ENCODE measurements at regions not wholly inside any gene's neighbourhood (a gene's known extent, or its start where the extent isn't known, plus 50 kb on each side); places are given as distances from the start of the nearest gene placed in this dataset.

- 90% methylated on average over 2 of the region's 9 CpGs for WGBS (ENCODE audit: insufficient coverage)
- Mint-ChIP-seq H3K27me3 (ENCODE audit: low read depth in 3 of 3) (peaks cover 0 to 1% (median 0%) of the 10 kb centered on the region in 3 donors), H3K36me3 (no peaks in the 10 kb centered on the region), H3K27ac (no peak overlapping the region), H3K9me3 (no peaks in the 10 kb centered on the region), H3K4me1 (peaks cover 8% of the 10 kb centered on the region), H3K4me3 (no peak overlapping the region)
- no peaks in the 10 kb centered on the region for H4K20me1 ChIP-seq (ENCODE audit: insufficient read depth, low read length)
- H3K79me2 ChIP-seq (ENCODE audit: insufficient read depth, low read length) = no peaks in the 10 kb centered on the region
- no peaks in the 10 kb centered on the region for H3K36me3 ChIP-seq (replicated peaks in 1 of 2; ENCODE audit: control insufficient read depth in 1 of 2, insufficient read depth in 2 of 2, low read length in 2 of 2)
- no peak overlapping the region for H3K4me2 ChIP-seq (replicated peaks; ENCODE audit: extremely low read depth, low read length, poor library complexity, severe bottlenecking)
- no peak overlapping the region for H2AFZ ChIP-seq (ENCODE audit: insufficient read depth, low read depth, low read length, poor library complexity, severe bottlenecking)
- TF ChIP-seq CTCF (IDR thresholded peaks at IDR 0.05) = peak; percentile 100
- no peak overlapping the region for H3K27ac ChIP-seq (ENCODE audit: low read depth in 1 of 2, low read length in 2 of 2)
- H3K9ac ChIP-seq (ENCODE audit: insufficient read depth, low read length, poor library complexity, severe bottlenecking) = no peak overlapping the region
- intact Hi-C loops (cut with micrococcal nuclease) = no loop called here
- DNase-seq = peak; percentile 42 to 63 (median 58)
- H3K4me1 ChIP-seq (ENCODE audit: control insufficient read depth in 1 of 2, insufficient read depth in 2 of 2, low read length in 2 of 2) = peaks cover 0 to 5% of the 10 kb centered on the region in 2 donors
- H3K27me3 ChIP-seq (ENCODE audit: control insufficient read depth in 2 of 2, insufficient read depth in 2 of 2, low read length in 2 of 2) = no peaks in the 10 kb centered on the region
- no peaks in the 10 kb centered on the region for H3K9me3 ChIP-seq (replicated peaks in 1 of 2; ENCODE audit: control insufficient read depth in 1 of 2, insufficient read depth in 1 of 2, low read length in 2 of 2)
- no peak overlapping the region for H3K4me3 ChIP-seq (replicated peaks in 1 of 3; ENCODE audit: low read depth in 2 of 3, low read length in 3 of 3)
Observed at GRCh38 chr20:12012241-12013222, 94.8 kb downstream of the BTBD3 start.

- no peaks in the 10 kb centered on the region for H4K20me1 ChIP-seq (ENCODE audit: insufficient read depth, low read length)
- no peaks in the 10 kb centered on the region for H3K27me3 ChIP-seq (ENCODE audit: control insufficient read depth in 2 of 2, insufficient read depth in 2 of 2, low read length in 2 of 2)
- H3K4me1 Mint-ChIP-seq = peaks cover 8% of the 10 kb centered on the region
- intact Hi-C loops (cut with micrococcal nuclease) = no loop called here
- H3K27me3 Mint-ChIP-seq (ENCODE audit: low read depth in 3 of 3) = peaks cover 0 to 4% (median 2%) of the 10 kb centered on the region in 3 donors
- H3K36me3 Mint-ChIP-seq = no peaks in the 10 kb centered on the region
- no peak overlapping the region for H3K27ac ChIP-seq (ENCODE audit: low read depth in 1 of 2, low read length in 2 of 2)
- no peak overlapping the region for H3K4me3 Mint-ChIP-seq
- DNase-seq = no peak
- TF ChIP-seq CTCF (IDR thresholded peaks at IDR 0.05) = no peak
- H3K4me2 ChIP-seq (replicated peaks; ENCODE audit: extremely low read depth, low read length, poor library complexity, severe bottlenecking) = no peak overlapping the region
- H3K4me3 ChIP-seq (replicated peaks in 1 of 3; ENCODE audit: low read depth in 2 of 3, low read length in 3 of 3) = no peak overlapping the region
- H3K9me3 ChIP-seq (replicated peaks in 1 of 2; ENCODE audit: control insufficient read depth in 1 of 2, insufficient read depth in 1 of 2, low read length in 2 of 2) = no peaks in the 10 kb centered on the region
- H3K79me2 ChIP-seq (ENCODE audit: insufficient read depth, low read length) = no peaks in the 10 kb centered on the region
- H3K36me3 ChIP-seq (replicated peaks in 1 of 2; ENCODE audit: control insufficient read depth in 1 of 2, insufficient read depth in 2 of 2, low read length in 2 of 2) = no peaks in the 10 kb centered on the region
- no CpG with 5 or more reads among the region's 4 CpGs for WGBS (ENCODE audit: insufficient coverage)
- H3K9me3 Mint-ChIP-seq = peaks cover 0 to 2% (median 0%) of the 10 kb centered on the region in 7 donors
- peaks cover 0 to 5% of the 10 kb centered on the region in 2 donors for H3K4me1 ChIP-seq (ENCODE audit: control insufficient read depth in 1 of 2, insufficient read depth in 2 of 2, low read length in 2 of 2)
- no peak overlapping the region for H3K27ac Mint-ChIP-seq
- no peak overlapping the region for H3K9ac ChIP-seq (ENCODE audit: insufficient read depth, low read length, poor library complexity, severe bottlenecking)
- no peak overlapping the region for H2AFZ ChIP-seq (ENCODE audit: insufficient read depth, low read depth, low read length, poor library complexity, severe bottlenecking)
Observed at GRCh38 chr20:12014276-12014675, 96.6 kb downstream of the BTBD3 start.

Data from CD14-positive monocyte (primary cell).